Psoas muscle (tissue), 7 donors: ENCODE measurements at regions not wholly inside any gene's neighbourhood (a gene's known extent, or its start where the extent isn't known, plus 50 kb on each side); places are given as distances from the start of the nearest gene placed in this dataset.

ENCODE experiments used
- ATAC-seq, 4 donors: fragments of 200-7000 bp; cut with Tn5 transposase; one replicate each; pipeline ENCODE4 v1.9.1; 2020; ENCODE audit warnings: moderate library complexity in 3 of 4, mild to moderate bottlenecking in 2 of 4
- DNase-seq, 2 donors: peaks; one replicate each; pipeline ENCODE4 v3.0.0-alpha.2; 2020
- H3K27ac ChIP-seq: fragments of 200-600 bp; one replicate; pipeline ENCODE4 v1.8.0; 2022
- H3K27me3 ChIP-seq, 3 donors: fragments of 200-600 bp in 1 of 3; one replicate each; pipeline versions ENCODE4 v1.6.1 to v1.8.0; 2013 to 2022; ENCODE audit warnings: low read length in 2 of 3, mild to moderate bottlenecking in 2 of 3, moderate library complexity in 1 of 3; ENCODE audit not compliant: insufficient read depth in 3 of 3
- H3K36me3 ChIP-seq, 2 donors: fragments of 200-600 bp in 1 of 2; one replicate each; pipeline versions ENCODE4 v1.6.1 to v1.8.0; 2013 to 2022; ENCODE audit warnings: low read depth in 1 of 2, mild to moderate bottlenecking in 1 of 2, moderate library complexity in 1 of 2; ENCODE audit not compliant: insufficient read depth in 1 of 2
- H3K4me1 ChIP-seq: fragments of 200-600 bp; one replicate; pipeline ENCODE4 v1.8.0; 2022
- H3K4me3 ChIP-seq: fragments of 200-600 bp; one replicate; pipeline ENCODE4 v1.8.0; 2022; ENCODE audit warnings: mild to moderate bottlenecking
- H3K9me3 ChIP-seq: fragments of 200-600 bp; one replicate; pipeline ENCODE4 v1.8.0; 2022
- WGBS, 3 donors: extraction: QIAGEN DNeasy Blood & Tissue Kit; methylation state at CpG; one replicate each; pipeline versions ENCODE4 v1.1.6 to v1.1.7; 2013; 5-methylcytosine and 5-hydroxymethylcytosine counted together
- intact Hi-C, 2 donors: fragments of 100-400 bp; cut with DNase I; formaldehyde crosslinking; loops; one replicate each; pipeline versions ENCODE4 v1.11.0 to v1.14.2; 2022
- TF ChIP-seq, protein P1 (sequence below): fragments of 200-600 bp; IDR thresholded peaks from one replicate; pipeline ENCODE4 v1.8.0; 2022; ENCODE audit warnings: antibody characterized with exemption
- donor health status: healthy with polysubstance abuse.
- donor health status: DM: no; HTN: no; CAD: no; lungs with moderate emphysema.
- donor health status: Bipolar disorder and iron deficiency.
- donor health status: healthy.
- donor health status: DM: yes; HTN: yes; CAD: no.
- donor health status: DM: no; HTN: no; CAD: no.
- donor health status: DM: yes; HTN: yes; CAD: no.

GRCh38 chr10:44684661-44685060 is 226.5 kb upstream of the TMEM72 start:
- no peak overlapping the region for H3K27ac ChIP-seq
- intact Hi-C loops = no loop called here
- ATAC-seq (no peak), DNase-seq (no peak)
- 81 to 92% (median 88%) methylated on average over 2 of the region's 2 CpGs for WGBS, 3 donors
- H3K36me3 ChIP-seq = no peaks in the 10 kb centered on the region
- H3K9me3 ChIP-seq = no peaks in the 10 kb centered on the region
- TF ChIP-seq, protein P1, sequence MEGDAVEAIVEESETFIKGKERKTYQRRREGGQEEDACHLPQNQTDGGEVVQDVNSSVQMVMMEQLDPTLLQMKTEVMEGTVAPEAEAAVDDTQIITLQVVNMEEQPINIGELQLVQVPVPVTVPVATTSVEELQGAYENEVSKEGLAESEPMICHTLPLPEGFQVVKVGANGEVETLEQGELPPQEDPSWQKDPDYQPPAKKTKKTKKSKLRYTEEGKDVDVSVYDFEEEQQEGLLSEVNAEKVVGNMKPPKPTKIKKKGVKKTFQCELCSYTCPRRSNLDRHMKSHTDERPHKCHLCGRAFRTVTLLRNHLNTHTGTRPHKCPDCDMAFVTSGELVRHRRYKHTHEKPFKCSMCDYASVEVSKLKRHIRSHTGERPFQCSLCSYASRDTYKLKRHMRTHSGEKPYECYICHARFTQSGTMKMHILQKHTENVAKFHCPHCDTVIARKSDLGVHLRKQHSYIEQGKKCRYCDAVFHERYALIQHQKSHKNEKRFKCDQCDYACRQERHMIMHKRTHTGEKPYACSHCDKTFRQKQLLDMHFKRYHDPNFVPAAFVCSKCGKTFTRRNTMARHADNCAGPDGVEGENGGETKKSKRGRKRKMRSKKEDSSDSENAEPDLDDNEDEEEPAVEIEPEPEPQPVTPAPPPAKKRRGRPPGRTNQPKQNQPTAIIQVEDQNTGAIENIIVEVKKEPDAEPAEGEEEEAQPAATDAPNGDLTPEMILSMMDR = no peak
- no peaks in the 10 kb centered on the region for H3K27me3 ChIP-seq
- no peaks in the 10 kb centered on the region for H3K4me1 ChIP-seq
- H3K4me3 ChIP-seq = no peak overlapping the region

GRCh38 chr10:44685220-44685619 is 225.9 kb upstream of the TMEM72 start:
- WGBS, 3 donors = 65 to 76% (median 67%) methylated on average over 6 of the region's 6 CpGs
- Histone ChIP-seq H3K4me3 (no peak overlapping the region), H3K4me1 (no peaks in the 10 kb centered on the region), H3K36me3 (no peaks in the 10 kb centered on the region), H3K27ac (no peak overlapping the region), H3K9me3 (no peaks in the 10 kb centered on the region), H3K27me3 (no peaks in the 10 kb centered on the region)
- TF ChIP-seq, protein P1 = no peak
- no peak for ATAC-seq
- no peak for DNase-seq
- intact Hi-C loops = no loop called here

GRCh38 chr10:44685747-44686146 is 225.4 kb upstream of the TMEM72 start:
- no peak overlapping the region for H3K27ac ChIP-seq
- 73 to 78% (median 76%) methylated on average over 2 of the region's 2 CpGs for WGBS, 3 donors
- TF ChIP-seq, protein P1 = no peak
- no peaks in the 10 kb centered on the region for H3K27me3 ChIP-seq
- no peak for DNase-seq
- H3K36me3 ChIP-seq = no peaks in the 10 kb centered on the region
- intact Hi-C loops = no loop called here
- no peak for ATAC-seq
- H3K4me3 ChIP-seq = no peak overlapping the region
- no peaks in the 10 kb centered on the region for H3K9me3 ChIP-seq
- no peaks in the 10 kb centered on the region for H3K4me1 ChIP-seq

- Histone ChIP-seq H3K27me3 (no peaks in the 10 kb centered on the region), H3K27ac (no peak overlapping the region), H3K4me1 (no peaks in the 10 kb centered on the region), H3K9me3 (no peaks in the 10 kb centered on the region), H3K4me3 (no peak overlapping the region), H3K36me3 (no peaks in the 10 kb centered on the region)
- TF ChIP-seq, protein P1 = no peak
- no peak for ATAC-seq
- WGBS, 3 donors = 87 to 96% (median 91%) methylated on average over 2 of the region's 2 CpGs
- no peak for DNase-seq
- intact Hi-C loops = no loop called here
Measured at GRCh38 chr10:44689368-44689767, 221.8 kb upstream of the TMEM72 start.

- Histone ChIP-seq H3K9me3 (peaks cover 7% of the 10 kb centered on the region), H3K4me1 (no peaks in the 10 kb centered on the region), H3K4me3 (no peak overlapping the region), H3K27ac (no peak overlapping the region), H3K36me3 (no peaks in the 10 kb centered on the region), H3K27me3 (no peaks in the 10 kb centered on the region)
- DNase-seq (no peak), ATAC-seq (peak in 1 of 4 donors; percentile 63)
- TF ChIP-seq, protein P1 = no peak
- 67 to 74% (median 73%) methylated on average over 6 of the region's 6 CpGs for WGBS, 3 donors
- intact Hi-C loops = no loop called here
Measured at GRCh38 chr10:44696496-44696895, 214.6 kb upstream of the TMEM72 start.
